ENCODE measurements at regions not wholly inside any gene's neighbourhood (a gene's known extent, or its start where the extent isn't known, plus 50 kb on each side); places are given as distances from the start of the nearest gene placed in this dataset.

DNA sequence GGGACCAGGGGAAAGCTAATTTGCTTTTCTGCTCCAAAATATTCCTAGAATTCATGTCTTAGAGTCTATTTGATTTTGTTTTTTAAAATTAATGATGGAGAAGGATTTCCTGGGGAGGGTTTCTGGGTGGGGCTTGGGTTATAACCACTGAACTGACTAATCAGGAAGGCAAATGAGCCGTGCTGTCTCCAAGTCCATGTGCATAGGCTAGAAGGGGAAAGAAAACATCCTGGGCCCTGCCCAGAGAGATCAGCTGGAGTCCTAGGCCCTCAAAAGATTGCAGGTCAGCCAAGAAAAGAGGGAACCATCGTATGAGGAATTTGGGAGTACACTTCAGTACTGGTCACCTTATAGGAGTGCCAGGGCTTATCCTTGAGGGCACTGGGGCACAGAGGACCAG is 480.2 kb upstream of the CELF4 start:
- TF ChIP-seq, protein P1, sequence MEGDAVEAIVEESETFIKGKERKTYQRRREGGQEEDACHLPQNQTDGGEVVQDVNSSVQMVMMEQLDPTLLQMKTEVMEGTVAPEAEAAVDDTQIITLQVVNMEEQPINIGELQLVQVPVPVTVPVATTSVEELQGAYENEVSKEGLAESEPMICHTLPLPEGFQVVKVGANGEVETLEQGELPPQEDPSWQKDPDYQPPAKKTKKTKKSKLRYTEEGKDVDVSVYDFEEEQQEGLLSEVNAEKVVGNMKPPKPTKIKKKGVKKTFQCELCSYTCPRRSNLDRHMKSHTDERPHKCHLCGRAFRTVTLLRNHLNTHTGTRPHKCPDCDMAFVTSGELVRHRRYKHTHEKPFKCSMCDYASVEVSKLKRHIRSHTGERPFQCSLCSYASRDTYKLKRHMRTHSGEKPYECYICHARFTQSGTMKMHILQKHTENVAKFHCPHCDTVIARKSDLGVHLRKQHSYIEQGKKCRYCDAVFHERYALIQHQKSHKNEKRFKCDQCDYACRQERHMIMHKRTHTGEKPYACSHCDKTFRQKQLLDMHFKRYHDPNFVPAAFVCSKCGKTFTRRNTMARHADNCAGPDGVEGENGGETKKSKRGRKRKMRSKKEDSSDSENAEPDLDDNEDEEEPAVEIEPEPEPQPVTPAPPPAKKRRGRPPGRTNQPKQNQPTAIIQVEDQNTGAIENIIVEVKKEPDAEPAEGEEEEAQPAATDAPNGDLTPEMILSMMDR (conservative IDR thresholded peaks at IDR 0.05; ENCODE audit: low read depth in 2 of 2): no peak
- TF ChIP-seq POLR2AphosphoS5 (IDR thresholded peaks at IDR 0.05; ENCODE audit: low read depth) (no peak), EZH2 (IDR thresholded peaks at IDR 0.05; ENCODE audit: low read depth, unreplicated experiment) (no peak), EZH2phosphoT487 (IDR thresholded peaks at IDR 0.05; ENCODE audit: unreplicated experiment) (no peak), JUNB (IDR thresholded peaks at IDR 0.05; ENCODE audit: unreplicated experiment) (no peak)
- TF ChIP-seq, protein P2, sequence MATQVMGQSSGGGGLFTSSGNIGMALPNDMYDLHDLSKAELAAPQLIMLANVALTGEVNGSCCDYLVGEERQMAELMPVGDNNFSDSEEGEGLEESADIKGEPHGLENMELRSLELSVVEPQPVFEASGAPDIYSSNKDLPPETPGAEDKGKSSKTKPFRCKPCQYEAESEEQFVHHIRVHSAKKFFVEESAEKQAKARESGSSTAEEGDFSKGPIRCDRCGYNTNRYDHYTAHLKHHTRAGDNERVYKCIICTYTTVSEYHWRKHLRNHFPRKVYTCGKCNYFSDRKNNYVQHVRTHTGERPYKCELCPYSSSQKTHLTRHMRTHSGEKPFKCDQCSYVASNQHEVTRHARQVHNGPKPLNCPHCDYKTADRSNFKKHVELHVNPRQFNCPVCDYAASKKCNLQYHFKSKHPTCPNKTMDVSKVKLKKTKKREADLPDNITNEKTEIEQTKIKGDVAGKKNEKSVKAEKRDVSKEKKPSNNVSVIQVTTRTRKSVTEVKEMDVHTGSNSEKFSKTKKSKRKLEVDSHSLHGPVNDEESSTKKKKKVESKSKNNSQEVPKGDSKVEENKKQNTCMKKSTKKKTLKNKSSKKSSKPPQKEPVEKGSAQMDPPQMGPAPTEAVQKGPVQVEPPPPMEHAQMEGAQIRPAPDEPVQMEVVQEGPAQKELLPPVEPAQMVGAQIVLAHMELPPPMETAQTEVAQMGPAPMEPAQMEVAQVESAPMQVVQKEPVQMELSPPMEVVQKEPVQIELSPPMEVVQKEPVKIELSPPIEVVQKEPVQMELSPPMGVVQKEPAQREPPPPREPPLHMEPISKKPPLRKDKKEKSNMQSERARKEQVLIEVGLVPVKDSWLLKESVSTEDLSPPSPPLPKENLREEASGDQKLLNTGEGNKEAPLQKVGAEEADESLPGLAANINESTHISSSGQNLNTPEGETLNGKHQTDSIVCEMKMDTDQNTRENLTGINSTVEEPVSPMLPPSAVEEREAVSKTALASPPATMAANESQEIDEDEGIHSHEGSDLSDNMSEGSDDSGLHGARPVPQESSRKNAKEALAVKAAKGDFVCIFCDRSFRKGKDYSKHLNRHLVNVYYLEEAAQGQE (IDR thresholded peaks at IDR 0.05; ENCODE audit: unreplicated experiment): no peak
- TF ChIP-seq, protein P3, sequence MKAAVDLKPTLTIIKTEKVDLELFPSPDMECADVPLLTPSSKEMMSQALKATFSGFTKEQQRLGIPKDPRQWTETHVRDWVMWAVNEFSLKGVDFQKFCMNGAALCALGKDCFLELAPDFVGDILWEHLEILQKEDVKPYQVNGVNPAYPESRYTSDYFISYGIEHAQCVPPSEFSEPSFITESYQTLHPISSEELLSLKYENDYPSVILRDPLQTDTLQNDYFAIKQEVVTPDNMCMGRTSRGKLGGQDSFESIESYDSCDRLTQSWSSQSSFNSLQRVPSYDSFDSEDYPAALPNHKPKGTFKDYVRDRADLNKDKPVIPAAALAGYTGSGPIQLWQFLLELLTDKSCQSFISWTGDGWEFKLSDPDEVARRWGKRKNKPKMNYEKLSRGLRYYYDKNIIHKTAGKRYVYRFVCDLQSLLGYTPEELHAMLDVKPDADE (IDR thresholded peaks at IDR 0.05): no peak

Measured in GM23338 (cell line).